A673 (cell line): ENCODE measurements at regions not wholly inside any gene's neighbourhood (a gene's known extent, or its start where the extent isn't known, plus 50 kb on each side); places are given as distances from the start of the nearest gene placed in this dataset.

Source experiments
- BruUV-seq: library from RNA; stranded (reverse); fragments of 400-500 nt; replicated peaks from 2 replicates; lab custom pipeline; 2021; lab: Mats Ljungman, UMichigan
- CTCF ChIA-PET: fragments of 300-600 bp; sonication (Branson Sonifier 250); formaldehyde crosslinking; loops from one replicate; lab custom pipeline; 2022; ENCODE audit warnings: antibody characterized with exemption; lab: Charles Lee
- POLR2A ChIA-PET: fragments of 300-600 bp; sonication (Branson Sonifier 250); formaldehyde crosslinking; loops from one replicate; lab custom pipeline; 2022; ENCODE audit warnings: antibody characterized with exemption; ENCODE audit not compliant: low non-redundant PET; lab: Charles Lee
- DNase-seq: peaks from one replicate; pipeline ENCODE4 v3.0.0-alpha.2; 2015; ENCODE audit warnings: low spot score
- H3K27ac ChIP-seq: fragments of 200-600 bp; sonication (generic); 2 replicates; pipeline ENCODE4 v1.5.1; 2016; ENCODE audit warnings: mixed run types, low read depth, mild to moderate bottlenecking, mixed read lengths, antibody characterized with exemption, low read length; ENCODE audit not compliant: poor library complexity, severe bottlenecking
- H3K27me3 ChIP-seq: fragments of 200-600 bp; sonication (generic); replicated peaks from 2 replicates; pipeline ENCODE4 v1.6.1; 2017; ENCODE audit warnings: mixed run types, low read depth, mild to moderate bottlenecking, mixed read lengths, antibody characterized with exemption, low read length; ENCODE audit not compliant: insufficient read depth, poor library complexity
- H3K36me3 ChIP-seq: fragments of 200-600 bp; sonication (generic); 2 replicates; pipeline ENCODE4 v1.6.1; 2016; ENCODE audit warnings: mixed run types, mild to moderate bottlenecking, mixed read lengths, antibody characterized with exemption, low read length; ENCODE audit not compliant: insufficient read depth, poor library complexity, severe bottlenecking
- H3K4me1 ChIP-seq: fragments of 200-600 bp; sonication (generic); 2 replicates; pipeline ENCODE4 v1.6.1; 2017; ENCODE audit warnings: mixed run types, mild to moderate bottlenecking, mixed read lengths, antibody characterized with exemption, low read length; ENCODE audit not compliant: insufficient read depth, poor library complexity, severe bottlenecking
- H3K4me3 ChIP-seq: fragments of 200-600 bp; sonication (generic); 2 replicates; pipeline ENCODE4 v1.5.1; 2016; ENCODE audit warnings: low read depth, mixed run types, mild to moderate bottlenecking, mixed read lengths, low read length; ENCODE audit not compliant: poor library complexity, severe bottlenecking
- H3K9me3 ChIP-seq: fragments of 200-600 bp; sonication (generic); 2 replicates; pipeline ENCODE4 v1.6.1; 2016; ENCODE audit warnings: mixed run types, low read depth, mild to moderate bottlenecking, mixed read lengths, antibody characterized with exemption, low read length; ENCODE audit not compliant: poor library complexity, severe bottlenecking
- EZH2 ChIP-seq: fragments of 200-600 bp; sonication (generic); IDR thresholded peaks from 2 replicates; pipeline ENCODE4 v1.6.1; 2017; ENCODE audit warnings: borderline replicate concordance, low read depth, mild to moderate bottlenecking, mixed read lengths, antibody characterized with exemption, low read length; ENCODE audit not compliant: poor library complexity, severe bottlenecking
- intact Hi-C: fragments of 100-400 bp; cut with micrococcal nuclease; formaldehyde crosslinking; loops from one replicate; pipeline ENCODE4 v1.10.0; 2022; ENCODE audit not compliant: unreplicated experiment
- TF ChIP-seq, protein P1 (sequence below): fragments of 300-800, 200-600 bp; sonication (generic); conservative IDR thresholded peaks from 2 replicates; pipeline ENCODE4 v1.5.1; 2017; ENCODE audit warnings: low read depth, mild to moderate bottlenecking, antibody characterized with exemption, low read length, moderate library complexity, mixed read lengths

DNA sequence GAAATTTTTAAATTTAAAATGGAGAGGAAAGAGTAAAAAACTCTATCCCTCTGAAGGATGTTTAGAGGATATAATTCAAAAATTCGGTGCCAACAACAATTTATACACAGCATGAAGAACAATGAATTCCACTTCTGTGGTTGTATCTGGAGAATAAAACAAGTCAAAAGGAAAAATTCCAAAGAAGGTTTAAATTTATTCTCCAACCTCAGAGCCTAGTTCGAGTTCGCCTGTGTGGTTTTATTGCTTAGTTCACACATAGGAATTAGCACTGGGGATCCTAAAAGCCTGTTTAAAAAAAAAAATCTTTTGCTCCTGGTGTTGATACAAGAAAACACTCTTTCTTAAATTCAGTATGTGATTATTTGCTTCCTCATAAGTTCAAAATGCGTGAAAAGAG is 79.2 kb downstream of the LLPH start:
- ChIA-PET POLR2A (no interaction called here), CTCF (no interaction called here)
- BruUV-seq: no TSS peak
- no peak overlapping the region for H3K4me3 ChIP-seq
- no peak for TF ChIP-seq EZH2
- TF ChIP-seq, protein P1, sequence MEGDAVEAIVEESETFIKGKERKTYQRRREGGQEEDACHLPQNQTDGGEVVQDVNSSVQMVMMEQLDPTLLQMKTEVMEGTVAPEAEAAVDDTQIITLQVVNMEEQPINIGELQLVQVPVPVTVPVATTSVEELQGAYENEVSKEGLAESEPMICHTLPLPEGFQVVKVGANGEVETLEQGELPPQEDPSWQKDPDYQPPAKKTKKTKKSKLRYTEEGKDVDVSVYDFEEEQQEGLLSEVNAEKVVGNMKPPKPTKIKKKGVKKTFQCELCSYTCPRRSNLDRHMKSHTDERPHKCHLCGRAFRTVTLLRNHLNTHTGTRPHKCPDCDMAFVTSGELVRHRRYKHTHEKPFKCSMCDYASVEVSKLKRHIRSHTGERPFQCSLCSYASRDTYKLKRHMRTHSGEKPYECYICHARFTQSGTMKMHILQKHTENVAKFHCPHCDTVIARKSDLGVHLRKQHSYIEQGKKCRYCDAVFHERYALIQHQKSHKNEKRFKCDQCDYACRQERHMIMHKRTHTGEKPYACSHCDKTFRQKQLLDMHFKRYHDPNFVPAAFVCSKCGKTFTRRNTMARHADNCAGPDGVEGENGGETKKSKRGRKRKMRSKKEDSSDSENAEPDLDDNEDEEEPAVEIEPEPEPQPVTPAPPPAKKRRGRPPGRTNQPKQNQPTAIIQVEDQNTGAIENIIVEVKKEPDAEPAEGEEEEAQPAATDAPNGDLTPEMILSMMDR: no peak
- H3K27me3 ChIP-seq: no peaks in the 10 kb centered on the region
- no peaks in the 10 kb centered on the region for H3K9me3 ChIP-seq
- DNase-seq: peak; percentile 24
- peaks cover 31% of the 10 kb centered on the region for H3K4me1 ChIP-seq
- peak overlapping the region; percentile 31 for H3K27ac ChIP-seq
- H3K36me3 ChIP-seq: no peaks in the 10 kb centered on the region
- intact Hi-C loops: no loop called here

DNA sequence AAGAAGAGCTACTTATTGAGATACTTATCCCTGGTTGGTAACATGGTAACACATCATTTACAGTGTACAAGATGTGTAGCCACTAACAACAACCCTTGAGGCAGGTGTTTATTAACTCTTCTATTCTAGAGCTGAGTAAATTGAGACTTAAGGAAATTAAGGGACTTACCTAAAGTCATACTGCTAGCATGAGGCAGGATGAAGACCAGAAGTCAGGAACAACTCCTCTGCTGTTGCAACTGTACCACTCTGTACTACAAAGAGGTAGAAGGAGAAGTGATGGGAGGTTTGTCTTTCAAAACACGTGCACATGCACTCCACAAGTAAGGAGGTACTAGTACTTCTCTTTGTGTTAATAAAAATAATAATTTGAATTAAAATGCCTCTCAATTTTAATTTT is 79.9 kb downstream of the LLPH start:
- CTCF ChIA-PET: no interaction called here
- DNase-seq: no peak
- intact Hi-C loops: no loop called here
- Histone ChIP-seq H3K36me3 (no peaks in the 10 kb centered on the region), H3K27ac (no peak overlapping the region), H3K4me3 (no peak overlapping the region), H3K4me1 (peaks cover 24% of the 10 kb centered on the region), H3K27me3 (no peaks in the 10 kb centered on the region), H3K9me3 (no peaks in the 10 kb centered on the region)
- TF ChIP-seq EZH2: no peak
- TF ChIP-seq, protein P1: no peak
- no TSS peak for BruUV-seq
- POLR2A ChIA-PET: no interaction called here

DNA sequence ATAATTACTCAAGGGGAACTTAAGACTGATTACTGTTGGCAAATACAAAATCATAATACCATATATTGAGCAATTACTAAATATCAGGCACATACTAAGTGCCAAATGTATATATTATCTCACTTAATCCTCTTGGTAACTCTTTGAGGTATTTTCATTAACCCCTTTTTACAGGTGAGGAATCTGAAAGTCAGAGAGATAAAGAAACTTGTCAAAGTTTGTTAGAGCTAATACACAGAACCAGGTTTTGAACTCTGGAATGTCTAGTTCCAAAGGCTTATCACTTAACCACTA is 80.3 kb downstream of the LLPH start:
- Histone ChIP-seq H3K9me3 (no peaks in the 10 kb centered on the region), H3K4me1 (peaks cover 24% of the 10 kb centered on the region), H3K27ac (no peak overlapping the region), H3K36me3 (no peaks in the 10 kb centered on the region), H3K4me3 (peak overlapping the region; percentile 5), H3K27me3 (no peaks in the 10 kb centered on the region)
- POLR2A ChIA-PET: no interaction called here
- no peak for DNase-seq
- TF ChIP-seq EZH2: no peak
- TF ChIP-seq, protein P1: no peak
- intact Hi-C loops: no loop called here
- CTCF ChIA-PET: no interaction called here
- BruUV-seq: no TSS peak
